SK-N-SH treated with all-trans-retinoic acid at 6 μM for 48 hours (cell line): ENCODE measurements at regions not wholly inside any gene's neighbourhood (a gene's known extent, or its start where the extent isn't known, plus 50 kb on each side); places are given as distances from the start of the nearest gene placed in this dataset.

Experiments
- ATAC-seq: fragments of 200-7000 bp; cut with Tn5 transposase; 3 replicates; pipeline ENCODE4 v1.9.1; 2020; ENCODE audit warnings: mild to moderate bottlenecking, moderate library complexity
- ARNTL ChIP-seq: fragments of 450-650 bp; formaldehyde crosslinking; IDR thresholded peaks from 2 replicates; pipeline ENCODE4 v1.5.0; 2020; ENCODE audit warnings: low read depth, mild to moderate bottlenecking, moderate library complexity, borderline replicate concordance
- BACH2 ChIP-seq: fragments of 250-450 bp; sonication (Bioruptor Pico); IDR thresholded peaks from 2 replicates; pipeline ENCODE4 v1.9.0; 2021; ENCODE audit warnings: mild to moderate bottlenecking, borderline replicate concordance
- CSDC2 ChIP-seq: fragments of 250-450 bp; sonication (Bioruptor Pico); IDR thresholded peaks from 2 replicates; pipeline ENCODE4 v1.5.0; 2020; ENCODE audit warnings: mild to moderate bottlenecking, moderate library complexity
- ESRRG ChIP-seq: fragments of 250-450 bp; sonication (Bioruptor Pico); IDR thresholded peaks from 2 replicates; pipeline ENCODE4 v1.6.1; 2021; ENCODE audit warnings: mild to moderate bottlenecking
- GLIS3 ChIP-seq: fragments of 250-450 bp; sonication (Bioruptor Pico); IDR thresholded peaks from 2 replicates; pipeline ENCODE4 v1.5.0; 2020; ENCODE audit warnings: mild to moderate bottlenecking, moderate library complexity
- ISL1 ChIP-seq: fragments of 250-450 bp; sonication (Bioruptor Pico); IDR thresholded peaks from 2 replicates; pipeline ENCODE4 v2.1.2; 2022; ENCODE audit warnings: mild to moderate bottlenecking, moderate library complexity
- PPARA ChIP-seq: fragments of 250-450 bp; sonication (Bioruptor Pico); IDR thresholded peaks from 2 replicates; pipeline ENCODE4 v1.5.0; 2020; ENCODE audit warnings: mild to moderate bottlenecking, borderline replicate concordance
- SNAI2 ChIP-seq: fragments of 250-450 bp; sonication (Bioruptor Pico); IDR thresholded peaks from 2 replicates; pipeline ENCODE4 v1.5.0; 2020; ENCODE audit warnings: mild to moderate bottlenecking, moderate library complexity
- TCF4 ChIP-seq: fragments of 250-450 bp; sonication (Bioruptor Pico); IDR thresholded peaks from 2 replicates; pipeline ENCODE4 v1.8.0; 2021; ENCODE audit warnings: mild to moderate bottlenecking, moderate library complexity, borderline replicate concordance
- TOX ChIP-seq: fragments of 250-450 bp; sonication (Bioruptor Pico); IDR thresholded peaks from 2 replicates; pipeline ENCODE4 v1.8.0; 2021; ENCODE audit warnings: mild to moderate bottlenecking, moderate library complexity, borderline replicate concordance
- ZFP3 ChIP-seq: fragments of 250-450 bp; sonication (Bioruptor Pico); IDR thresholded peaks from 2 replicates; pipeline ENCODE4 v1.5.0; 2020; ENCODE audit warnings: mild to moderate bottlenecking, moderate library complexity
- ZFP30 ChIP-seq: fragments of 450-650 bp; formaldehyde crosslinking; IDR thresholded peaks from 2 replicates; pipeline ENCODE4 v1.5.0; 2022; ENCODE audit warnings: mild to moderate bottlenecking, moderate library complexity
- ZNF565 ChIP-seq: fragments of 450-650 bp; formaldehyde crosslinking; conservative IDR thresholded peaks from 2 replicates; pipeline ENCODE4 v1.5.0; 2020; ENCODE audit warnings: low read depth, mild to moderate bottlenecking, moderate library complexity
- ZNF8 ChIP-seq: fragments of 450-650 bp; formaldehyde crosslinking; IDR thresholded peaks from 2 replicates; pipeline ENCODE4 v1.5.0; 2020; ENCODE audit warnings: mild to moderate bottlenecking, moderate library complexity
- TF ChIP-seq, protein P1 (sequence below): fragments of 250-450 bp; sonication (Bioruptor Pico); IDR thresholded peaks from 2 replicates; pipeline ENCODE4 v1.5.1; 2021; ENCODE audit warnings: mild to moderate bottlenecking, moderate library complexity
- TF ChIP-seq, protein P2 (sequence below): fragments of 250-450 bp; sonication (Bioruptor Pico); IDR thresholded peaks from 2 replicates; pipeline ENCODE4 v1.5.1; 2020; ENCODE audit warnings: low read depth, mild to moderate bottlenecking, moderate library complexity
- TF ChIP-seq, protein P3 (sequence below): fragments of 250-450 bp; sonication (Bioruptor Pico); IDR thresholded peaks from 2 replicates; pipeline ENCODE4 v1.5.0; 2020; ENCODE audit warnings: mild to moderate bottlenecking, moderate library complexity
- TF ChIP-seq, protein P4 (sequence below): fragments of 250-450 bp; sonication (Bioruptor Pico); IDR thresholded peaks from 2 replicates; pipeline ENCODE4 v1.8.0; 2021; ENCODE audit warnings: low read depth, mild to moderate bottlenecking, moderate library complexity, borderline replicate concordance

DNA sequence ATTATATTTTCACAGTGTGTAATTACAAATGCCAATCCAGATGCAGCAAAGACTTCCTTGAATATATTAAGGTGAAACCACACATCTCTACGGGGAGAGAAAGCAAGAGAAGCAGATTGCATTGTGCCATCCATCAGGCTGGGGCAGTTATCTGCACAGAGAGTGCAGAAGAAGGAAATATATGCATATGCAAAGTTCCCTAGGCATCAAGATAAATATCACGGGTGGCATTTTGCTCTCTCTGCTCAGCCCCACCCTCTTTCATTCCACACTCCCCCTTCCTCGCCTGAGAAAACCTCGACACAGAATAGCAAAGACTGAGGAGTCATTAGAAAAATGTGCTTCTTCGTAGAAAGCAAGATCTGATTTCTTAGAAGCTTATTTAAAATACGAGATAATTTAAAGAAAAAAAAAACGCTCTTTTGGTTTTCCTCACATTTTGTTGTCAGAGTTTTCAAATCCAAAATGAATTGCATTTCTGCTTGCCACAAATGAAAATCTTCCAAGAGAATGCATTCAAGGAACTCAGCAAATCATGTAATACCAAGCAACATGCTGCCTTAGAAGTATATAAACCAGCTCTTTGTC lies 283.2 kb upstream of the LMCD1 start:
- no peak for ATAC-seq
- TF ChIP-seq TCF4 (no peak), ZNF8 (no peak), ISL1 (no peak), ZFP3 (CRISPR knock-in tag) (no peak), SNAI2 (no peak), BACH2 (CRISPR knock-in tag) (no peak)
- TF ChIP-seq, protein P1, sequence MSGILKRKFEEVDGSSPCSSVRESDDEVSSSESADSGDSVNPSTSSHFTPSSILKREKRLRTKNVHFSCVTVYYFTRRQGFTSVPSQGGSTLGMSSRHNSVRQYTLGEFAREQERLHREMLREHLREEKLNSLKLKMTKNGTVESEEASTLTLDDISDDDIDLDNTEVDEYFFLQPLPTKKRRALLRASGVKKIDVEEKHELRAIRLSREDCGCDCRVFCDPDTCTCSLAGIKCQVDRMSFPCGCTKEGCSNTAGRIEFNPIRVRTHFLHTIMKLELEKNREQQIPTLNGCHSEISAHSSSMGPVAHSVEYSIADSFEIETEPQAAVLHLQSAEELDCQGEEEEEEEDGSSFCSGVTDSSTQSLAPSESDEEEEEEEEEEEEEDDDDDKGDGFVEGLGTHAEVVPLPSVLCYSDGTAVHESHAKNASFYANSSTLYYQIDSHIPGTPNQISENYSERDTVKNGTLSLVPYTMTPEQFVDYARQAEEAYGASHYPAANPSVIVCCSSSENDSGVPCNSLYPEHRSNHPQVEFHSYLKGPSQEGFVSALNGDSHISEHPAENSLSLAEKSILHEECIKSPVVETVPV = no peak

DNA sequence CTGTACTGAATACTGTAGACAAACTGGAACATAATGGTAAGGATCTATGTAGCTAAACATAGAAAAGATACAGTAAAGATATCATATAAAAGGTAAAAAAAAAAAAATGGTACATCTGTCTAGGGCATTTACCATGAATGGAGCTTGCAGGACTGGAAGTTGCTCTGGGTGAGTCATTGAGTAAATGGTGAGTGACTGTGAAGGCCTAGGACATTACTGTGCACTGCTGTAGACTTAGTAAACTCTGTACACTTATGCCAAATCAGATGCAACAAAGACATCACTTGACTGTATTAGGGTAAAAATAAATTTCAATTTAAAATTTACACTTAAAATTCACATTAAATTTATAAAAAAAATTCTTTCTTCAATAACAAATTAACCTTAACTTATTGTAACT lies 281.3 kb upstream of the LMCD1 start:
- TF ChIP-seq CSDC2 (CRISPR knock-in tag) = no peak
- TF ChIP-seq SNAI2 = no peak
- no peak for TF ChIP-seq TOX (CRISPR knock-in tag)
- no peak for TF ChIP-seq ISL1
- no peak for TF ChIP-seq GLIS3 (CRISPR knock-in tag)
- ATAC-seq = no peak

DNA sequence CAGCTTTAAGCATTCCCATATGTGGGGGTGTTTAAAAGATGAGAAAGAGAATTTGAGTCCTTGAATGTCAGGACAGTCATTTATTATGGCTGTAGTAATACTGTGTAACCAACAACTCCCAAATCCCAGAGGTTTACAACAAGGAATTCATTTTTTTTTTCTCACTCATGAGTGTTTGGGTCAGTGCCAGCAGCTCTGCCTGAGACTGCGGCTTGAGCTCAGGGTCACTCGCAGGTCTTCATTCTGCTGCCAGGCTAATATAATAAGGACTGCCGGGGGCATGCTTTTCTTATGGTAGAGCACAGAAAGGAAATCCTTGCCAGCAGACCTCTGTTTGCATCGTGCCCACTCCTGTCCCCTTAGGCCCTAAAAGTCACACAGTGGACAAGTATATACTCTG lies 277.9 kb upstream of the LMCD1 start:
- no peak for ATAC-seq

DNA sequence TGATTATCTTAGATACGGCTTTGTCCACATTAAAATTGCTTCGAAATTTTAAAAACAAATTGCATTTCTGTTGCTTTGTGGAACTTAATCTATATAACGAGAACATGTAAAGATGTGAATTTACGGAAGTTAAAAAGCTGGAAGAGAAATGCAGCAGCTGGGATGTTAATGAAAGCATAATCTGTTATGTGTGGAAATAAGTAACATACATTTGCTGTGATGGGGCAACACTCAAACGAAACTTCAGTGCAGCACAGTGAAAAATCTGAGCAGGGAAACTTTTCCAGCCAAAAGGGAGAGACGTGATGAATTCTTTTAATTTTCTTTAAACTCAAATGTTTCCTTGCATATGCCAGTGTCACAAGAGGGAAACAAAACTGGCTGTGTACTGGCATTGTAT lies 276.7 kb upstream of the LMCD1 start:
- ATAC-seq = no peak
- TF ChIP-seq SNAI2 (no peak), ESRRG (CRISPR knock-in tag) (no peak), ZFP30 (CRISPR knock-in tag) (no peak), BACH2 (CRISPR knock-in tag) (no peak), TCF4 (no peak), ZNF565 (no peak), ISL1 (no peak), PPARA (CRISPR knock-in tag) (no peak), ARNTL (CRISPR knock-in tag) (no peak)
- TF ChIP-seq, protein P2, sequence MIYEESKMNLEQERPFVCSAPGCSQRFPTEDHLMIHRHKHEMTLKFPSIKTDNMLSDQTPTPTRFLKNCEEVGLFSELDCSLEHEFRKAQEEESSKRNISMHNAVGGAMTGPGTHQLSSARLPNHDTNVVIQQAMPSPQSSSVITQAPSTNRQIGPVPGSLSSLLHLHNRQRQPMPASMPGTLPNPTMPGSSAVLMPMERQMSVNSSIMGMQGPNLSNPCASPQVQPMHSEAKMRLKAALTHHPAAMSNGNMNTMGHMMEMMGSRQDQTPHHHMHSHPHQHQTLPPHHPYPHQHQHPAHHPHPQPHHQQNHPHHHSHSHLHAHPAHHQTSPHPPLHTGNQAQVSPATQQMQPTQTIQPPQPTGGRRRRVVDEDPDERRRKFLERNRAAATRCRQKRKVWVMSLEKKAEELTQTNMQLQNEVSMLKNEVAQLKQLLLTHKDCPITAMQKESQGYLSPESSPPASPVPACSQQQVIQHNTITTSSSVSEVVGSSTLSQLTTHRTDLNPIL (CRISPR knock-in tag) = no peak

More for the DNA sequence above, 277.9 kb upstream of the LMCD1 start:
- TF ChIP-seq, protein P3, sequence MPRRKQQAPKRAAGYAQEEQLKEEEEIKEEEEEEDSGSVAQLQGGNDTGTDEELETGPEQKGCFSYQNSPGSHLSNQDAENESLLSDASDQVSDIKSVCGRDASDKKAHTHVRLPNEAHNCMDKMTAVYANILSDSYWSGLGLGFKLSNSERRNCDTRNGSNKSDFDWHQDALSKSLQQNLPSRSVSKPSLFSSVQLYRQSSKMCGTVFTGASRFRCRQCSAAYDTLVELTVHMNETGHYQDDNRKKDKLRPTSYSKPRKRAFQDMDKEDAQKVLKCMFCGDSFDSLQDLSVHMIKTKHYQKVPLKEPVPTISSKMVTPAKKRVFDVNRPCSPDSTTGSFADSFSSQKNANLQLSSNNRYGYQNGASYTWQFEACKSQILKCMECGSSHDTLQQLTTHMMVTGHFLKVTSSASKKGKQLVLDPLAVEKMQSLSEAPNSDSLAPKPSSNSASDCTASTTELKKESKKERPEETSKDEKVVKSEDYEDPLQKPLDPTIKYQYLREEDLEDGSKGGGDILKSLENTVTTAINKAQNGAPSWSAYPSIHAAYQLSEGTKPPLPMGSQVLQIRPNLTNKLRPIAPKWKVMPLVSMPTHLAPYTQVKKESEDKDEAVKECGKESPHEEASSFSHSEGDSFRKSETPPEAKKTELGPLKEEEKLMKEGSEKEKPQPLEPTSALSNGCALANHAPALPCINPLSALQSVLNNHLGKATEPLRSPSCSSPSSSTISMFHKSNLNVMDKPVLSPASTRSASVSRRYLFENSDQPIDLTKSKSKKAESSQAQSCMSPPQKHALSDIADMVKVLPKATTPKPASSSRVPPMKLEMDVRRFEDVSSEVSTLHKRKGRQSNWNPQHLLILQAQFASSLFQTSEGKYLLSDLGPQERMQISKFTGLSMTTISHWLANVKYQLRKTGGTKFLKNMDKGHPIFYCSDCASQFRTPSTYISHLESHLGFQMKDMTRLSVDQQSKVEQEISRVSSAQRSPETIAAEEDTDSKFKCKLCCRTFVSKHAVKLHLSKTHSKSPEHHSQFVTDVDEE (CRISPR knock-in tag) = peak; percentile 26; the same call in 1 of the 2 replicates
- TF ChIP-seq, protein P1 = no peak
- TF ChIP-seq TCF4 = peak; percentile 31; the same call in 1 of the 2 replicates
- TF ChIP-seq, all 23 proteins: peak for 2

DNA sequence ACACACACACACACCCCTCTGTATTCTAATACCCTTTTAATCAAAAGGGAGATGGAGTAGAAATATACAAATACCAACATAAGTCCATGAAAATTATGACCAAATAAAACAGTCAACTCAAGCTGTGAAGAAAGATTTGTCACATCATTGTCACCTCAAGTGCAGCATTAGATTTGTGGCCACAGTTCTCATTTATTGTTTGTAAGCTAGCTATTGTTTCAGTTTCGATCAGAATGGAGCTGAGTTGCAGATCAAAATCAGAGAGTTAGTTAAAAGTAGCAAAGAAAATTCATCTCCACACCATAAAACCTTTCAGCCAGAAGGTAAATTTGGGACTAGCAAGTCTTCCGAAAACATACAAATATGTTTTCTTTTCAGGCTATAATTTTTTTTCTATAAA lies 267.7 kb upstream of the LMCD1 start:
- no peak for TF ChIP-seq PPARA (CRISPR knock-in tag)
- TF ChIP-seq, all 23 proteins: peak for 0
- ATAC-seq = no peak

DNA sequence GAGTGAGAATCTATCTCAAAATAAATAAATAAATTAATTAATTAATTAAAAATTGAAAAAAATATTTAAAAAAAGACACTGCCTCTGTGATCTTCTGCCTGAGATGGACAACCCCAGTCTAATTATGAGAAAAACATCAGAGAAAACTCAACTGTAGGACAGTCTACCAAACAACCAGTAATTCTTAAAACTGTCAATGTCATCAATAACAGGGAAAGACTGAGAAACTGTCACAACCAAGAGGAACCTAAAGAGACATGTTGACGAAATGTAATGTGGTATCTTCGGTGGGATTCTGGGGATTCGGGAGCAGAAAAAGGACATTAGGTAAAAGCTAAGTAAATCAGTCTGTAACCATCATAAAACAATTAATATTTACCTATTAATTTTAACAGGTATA lies 265.4 kb upstream of the LMCD1 start:
- ATAC-seq = no peak
- TF ChIP-seq, protein P1 = no peak
- TF ChIP-seq ESRRG (CRISPR knock-in tag) (no peak), BACH2 (CRISPR knock-in tag) (no peak), ZNF565 (no peak), ZFP30 (CRISPR knock-in tag) (no peak), ISL1 (no peak), TOX (CRISPR knock-in tag) (no peak), ARNTL (CRISPR knock-in tag) (no peak)
- TF ChIP-seq, protein P3 (CRISPR knock-in tag) = no peak
- TF ChIP-seq, protein P4, sequence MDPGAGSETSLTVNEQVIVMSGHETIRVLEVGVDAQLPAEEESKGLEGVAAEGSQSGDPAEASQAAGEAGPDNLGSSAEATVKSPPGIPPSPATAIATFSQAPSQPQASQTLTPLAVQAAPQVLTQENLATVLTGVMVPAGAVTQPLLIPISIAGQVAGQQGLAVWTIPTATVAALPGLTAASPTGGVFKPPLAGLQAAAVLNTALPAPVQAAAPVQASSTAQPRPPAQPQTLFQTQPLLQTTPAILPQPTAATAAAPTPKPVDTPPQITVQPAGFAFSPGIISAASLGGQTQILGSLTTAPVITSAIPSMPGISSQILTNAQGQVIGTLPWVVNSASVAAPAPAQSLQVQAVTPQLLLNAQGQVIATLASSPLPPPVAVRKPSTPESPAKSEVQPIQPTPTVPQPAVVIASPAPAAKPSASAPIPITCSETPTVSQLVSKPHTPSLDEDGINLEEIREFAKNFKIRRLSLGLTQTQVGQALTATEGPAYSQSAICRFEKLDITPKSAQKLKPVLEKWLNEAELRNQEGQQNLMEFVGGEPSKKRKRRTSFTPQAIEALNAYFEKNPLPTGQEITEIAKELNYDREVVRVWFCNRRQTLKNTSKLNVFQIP (CRISPR knock-in tag) = no peak
